DND-41 (cell line): ENCODE measurements at regions not wholly inside any gene's neighbourhood (a gene's known extent, or its start where the extent isn't known, plus 50 kb on each side); places are given as distances from the start of the nearest gene placed in this dataset.

Source experiments
- CTCF ChIP-seq: IDR thresholded peaks from 2 replicates; pipeline ENCODE4 v1.5.1; 2012; ENCODE audit warnings: borderline replicate concordance, low read length, moderate library complexity, mild to moderate bottlenecking; ENCODE audit not compliant: poor library complexity, severe bottlenecking; ENCODE audit errors: extremely low read depth
- EZH2 ChIP-seq: IDR thresholded peaks from 3 replicates; pipeline ENCODE4 v1.6.1; 2012; ENCODE audit warnings: borderline replicate concordance, low read depth, mild to moderate bottlenecking, moderate library complexity, low read length, inconsistent platforms; ENCODE audit not compliant: severe bottlenecking

- no peak for TF ChIP-seq EZH2
- no peak for TF ChIP-seq CTCF
These were observed 50.4 kb upstream of the TEAD1 start for GRCh38 chr11:12623869-12624268.
